ENCODE measurements at regions not wholly inside any gene's neighbourhood (a gene's known extent, or its start where the extent isn't known, plus 50 kb on each side); places are given as distances from the start of the nearest gene placed in this dataset.

GRCh38 chr21:27831177-27831576, 864.3 kb upstream of the ADAMTS5 start:
- no peak for DNase-seq (ENCODE audit: low read depth, low spot score)
- in situ Hi-C loops (cut with HindIII; ENCODE audit: low pct_unique_long_range_greater_than_20kb, low sequenced_read_pairs) (no loop called here), intact Hi-C loops (cut with micrococcal nuclease; ENCODE audit: unreplicated experiment) (no loop called here)
- H3K36me3 ChIP-seq (ENCODE audit: control insufficient read depth, insufficient read depth, low read length) = no peaks in the 10 kb centered on the region
- no peak for ATAC-seq
- POLR2A ChIA-PET = no interaction called here
- BruUV-seq (replicated peaks) = no TSS peak
- H3K4me3 ChIP-seq (ENCODE audit: low read depth in 2 of 2, low read length in 2 of 2) = no peak overlapping the region
- TF ChIP-seq REST (IDR thresholded peaks at IDR 0.05; ENCODE audit: insufficient read depth in 1 of 2, low read depth in 2 of 2, low read length in 1 of 2) (no peak), SIN3A (IDR thresholded peaks at IDR 0.05; ENCODE audit: borderline replicate concordance, insufficient read depth, low read depth, low read length) (no peak), CTCF (IDR thresholded peaks at IDR 0.05) (no peak), TCF7L2 (IDR thresholded peaks at IDR 0.05; ENCODE audit: low read depth, low read length) (no peak), POLR2AphosphoS5 (IDR thresholded peaks at IDR 0.05; ENCODE audit: low read depth, low read length) (no peak)
- CTCF ChIA-PET = no interaction called here
- H3K27ac ChIP-seq (ENCODE audit: low read length) = no peak overlapping the region
- no peaks in the 10 kb centered on the region for H3K27me3 ChIP-seq (ENCODE audit: control insufficient read depth, insufficient read depth, low read length)
- H3K9me3 ChIP-seq (ENCODE audit: control insufficient read depth, insufficient read depth, low read depth, low read length) = no peaks in the 10 kb centered on the region
- no peaks in the 10 kb centered on the region for H3K4me1 ChIP-seq (ENCODE audit: control insufficient read depth, insufficient read depth, low read length)

DNA sequence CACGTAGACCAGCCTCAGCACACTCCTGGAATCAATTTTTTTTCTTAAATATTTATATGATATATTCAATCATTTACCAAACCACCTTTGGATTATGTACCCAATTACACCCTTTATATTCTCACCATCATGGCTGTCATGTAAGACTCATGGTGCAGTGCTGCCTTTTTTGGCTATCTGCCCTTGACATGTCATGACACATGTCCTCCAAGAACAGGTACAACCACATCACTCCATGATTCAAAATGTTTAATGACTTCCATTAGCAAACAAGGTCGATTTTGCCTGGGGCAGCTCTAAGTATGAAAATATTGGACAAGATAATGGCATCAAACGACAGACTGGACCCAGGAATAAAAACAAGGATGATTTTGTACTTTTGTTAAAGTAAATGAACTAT, 861.1 kb upstream of the ADAMTS5 start:
- POLR2A ChIA-PET = no interaction called here
- no peak for ATAC-seq
- TF ChIP-seq TCF7L2 (IDR thresholded peaks at IDR 0.05; ENCODE audit: low read depth, low read length) (no peak), POLR2AphosphoS5 (IDR thresholded peaks at IDR 0.05; ENCODE audit: low read depth, low read length) (no peak), SIN3A (IDR thresholded peaks at IDR 0.05; ENCODE audit: borderline replicate concordance, insufficient read depth, low read depth, low read length) (no peak)
- in situ Hi-C loops (cut with HindIII; ENCODE audit: low pct_unique_long_range_greater_than_20kb, low sequenced_read_pairs) (no loop called here), intact Hi-C loops (cut with micrococcal nuclease; ENCODE audit: unreplicated experiment) (no loop called here)
- CTCF ChIA-PET = no interaction called here
- H3K27ac ChIP-seq (ENCODE audit: low read length) = no peak overlapping the region
- no peaks in the 10 kb centered on the region for H3K4me1 ChIP-seq (ENCODE audit: control insufficient read depth, insufficient read depth, low read length)
- no peak overlapping the region for H3K4me3 ChIP-seq (ENCODE audit: low read depth in 2 of 2, low read length in 2 of 2)
- no peaks in the 10 kb centered on the region for H3K36me3 ChIP-seq (ENCODE audit: control insufficient read depth, insufficient read depth, low read length)
- no peaks in the 10 kb centered on the region for H3K27me3 ChIP-seq (ENCODE audit: control insufficient read depth, insufficient read depth, low read length)
- no peak for DNase-seq (ENCODE audit: low read depth, low spot score)
- H3K9me3 ChIP-seq (ENCODE audit: control insufficient read depth, insufficient read depth, low read depth, low read length) = no peaks in the 10 kb centered on the region
- BruUV-seq (replicated peaks) = no TSS peak

GRCh38 chr21:27825035-27825434, 858.1 kb upstream of the ADAMTS5 start:
- in situ Hi-C loops (cut with HindIII; ENCODE audit: low pct_unique_long_range_greater_than_20kb, low sequenced_read_pairs) = no loop called here
- ChIA-PET POLR2A (no interaction called here), CTCF (no interaction called here)
- H3K9me3 ChIP-seq (ENCODE audit: control insufficient read depth, insufficient read depth, low read depth, low read length) = no peaks in the 10 kb centered on the region
- intact Hi-C loops (cut with micrococcal nuclease; ENCODE audit: unreplicated experiment) = no loop called here
- H3K36me3 ChIP-seq (ENCODE audit: control insufficient read depth, insufficient read depth, low read length) = no peaks in the 10 kb centered on the region
- ATAC-seq (no peak), DNase-seq (ENCODE audit: low read depth, low spot score) (no peak)
- H3K27me3 ChIP-seq (ENCODE audit: control insufficient read depth, insufficient read depth, low read length) = no peaks in the 10 kb centered on the region
- no peaks in the 10 kb centered on the region for H3K4me1 ChIP-seq (ENCODE audit: control insufficient read depth, insufficient read depth, low read length)
- BruUV-seq (replicated peaks) = no TSS peak
- TF ChIP-seq CTCF (IDR thresholded peaks at IDR 0.05) = no peak
- TF ChIP-seq REST (IDR thresholded peaks at IDR 0.05; ENCODE audit: insufficient read depth in 1 of 2, low read depth in 2 of 2, low read length in 1 of 2) = no peak
- no peak for TF ChIP-seq POLR2AphosphoS5 (IDR thresholded peaks at IDR 0.05; ENCODE audit: low read depth, low read length)
- TF ChIP-seq SIN3A (IDR thresholded peaks at IDR 0.05; ENCODE audit: borderline replicate concordance, insufficient read depth, low read depth, low read length) = no peak
- TF ChIP-seq TCF7L2 (IDR thresholded peaks at IDR 0.05; ENCODE audit: low read depth, low read length) = no peak
- no peak overlapping the region for H3K4me3 ChIP-seq (ENCODE audit: low read depth in 2 of 2, low read length in 2 of 2)
- no peak overlapping the region for H3K27ac ChIP-seq (ENCODE audit: low read length)
